K562 (cell line): ENCODE measurements at regions not wholly inside any gene's neighbourhood (a gene's known extent, or its start where the extent isn't known, plus 50 kb on each side); places are given as distances from the start of the nearest gene placed in this dataset.

Experiments
- ATAC-seq: fragments of 200-7000 bp; cut with Tn5 transposase; 3 replicates; pipeline ENCODE4 v1.9.1; 2020; ENCODE audit warnings: moderate library complexity
- BruUV-seq: library from RNA; stranded (reverse); fragments of 400-500 nt; replicated peaks from 2 replicates; lab custom pipeline; 2021; lab: Mats Ljungman, UMichigan
- CTCF ChIA-PET: fragments of 300-600 bp; formaldehyde crosslinking; extraction: SDS; loops from one replicate; lab custom pipeline; 2021; ENCODE audit warnings: low intra/inter-chr PET ratio; lab: Yijun Ruan, JAX
- POLR2A ChIA-PET: fragments of 300-600, 350-650 bp; sonication (Branson Sonifier 250); formaldehyde crosslinking; extraction: SDS; loops from one replicate; lab custom pipeline; 2021; ENCODE audit warnings: antibody characterized with exemption, inconsistent platforms; lab: Yijun Ruan, JAX
- DNase-seq, 4 experiments: peaks; one replicate each; pipeline versions ENCODE4 v3.0.0 to v3.0.0-alpha.2; 2011 to 2018; ENCODE audit warnings: low spot score in 3 of 4, mixed read lengths in 3 of 4; ENCODE audit errors: extremely low read depth in 1 of 4
- FAIRE-seq: peaks from 2 replicates; lab custom pipeline; 2011; peaks lifted over from hg19 to GRCh38; lab: Jason Lieb, UNC
- H2AFZ ChIP-seq: 2 replicates; pipeline ENCODE4 v1.6.0; 2011; ENCODE audit warnings: low read depth, low read length, control low read depth, inconsistent platforms
- H3K27ac ChIP-seq: fragments of 200-600 bp; 3 replicates; pipeline ENCODE4 v1.8.0; 2011; ENCODE audit warnings: low read depth, mild to moderate bottlenecking, control low read depth, inconsistent platforms, low read length, moderate library complexity, mixed read lengths; ENCODE audit errors: extremely low read depth
- H3K27me3 ChIP-seq, 2 experiments: fragments of 300-600 bp in 1 of 2; 2 replicates in 1 of 2; 3 replicates in 1 of 2; pipeline versions ENCODE4 v1.6.0 to v1.8.0; 2011; ENCODE audit warnings: inconsistent platforms in 2 of 2, low read length in 2 of 2, mild to moderate bottlenecking in 1 of 2, mixed read lengths in 1 of 2, moderate library complexity in 1 of 2; ENCODE audit not compliant: control insufficient read depth in 2 of 2, insufficient read depth in 2 of 2
- H3K36me3 ChIP-seq: fragments of 300-600 bp; 3 replicates; pipeline ENCODE4 v1.8.0; 2011; ENCODE audit warnings: mild to moderate bottlenecking, low read length, inconsistent platforms; ENCODE audit not compliant: control insufficient read depth, insufficient read depth
- H3K4me1 ChIP-seq, 2 experiments: fragments of 200-600 bp in 1 of 2; replicated peaks in 1 of 2; 2 replicates in 1 of 2; 3 replicates in 1 of 2; pipeline versions ENCODE4 v1.5.1 to v1.8.0; 2011; ENCODE audit warnings: inconsistent platforms in 2 of 2, low read length in 2 of 2, mild to moderate bottlenecking in 1 of 2, mixed read lengths in 1 of 2, moderate library complexity in 1 of 2; ENCODE audit not compliant: control insufficient read depth in 2 of 2, insufficient read depth in 2 of 2
- H3K4me2 ChIP-seq: 2 replicates; pipeline ENCODE4 v1.6.1; 2011; ENCODE audit warnings: low read length, control low read depth, inconsistent platforms, mixed read lengths; ENCODE audit not compliant: insufficient read depth
- H3K4me3 ChIP-seq: fragments of 200-600 bp; sonication (generic), shearing (Covaris generic); 2 replicates; pipeline ENCODE4 v1.5.1; 2016; ENCODE audit warnings: control low read depth, inconsistent platforms
- H3K79me2 ChIP-seq: fragments of 200-600 bp; 3 replicates; pipeline ENCODE4 v1.8.0; 2011; ENCODE audit warnings: low read length, inconsistent platforms; ENCODE audit not compliant: control insufficient read depth, insufficient read depth
- H3K9ac ChIP-seq, 2 experiments: 2 replicates each; pipeline versions ENCODE4 v1.6.0 to v1.6.1; 2011; ENCODE audit warnings: low read depth in 2 of 2, low read length in 2 of 2, control low read depth in 1 of 2, inconsistent platforms in 1 of 2, mild to moderate bottlenecking in 1 of 2, mixed read lengths in 1 of 2; ENCODE audit not compliant: insufficient read depth in 1 of 2
- H3K9me1 ChIP-seq: one replicate; pipeline ENCODE4 v1.6.0; 2011; ENCODE audit warnings: inconsistent platforms, mild to moderate bottlenecking, low read length, moderate library complexity; ENCODE audit not compliant: control insufficient read depth, insufficient read depth
- H3K9me3 ChIP-seq: replicated peaks from 2 replicates; pipeline ENCODE4 v1.5.1; 2011; ENCODE audit warnings: low read depth, low read length, inconsistent platforms; ENCODE audit not compliant: control insufficient read depth, insufficient read depth
- H4K20me1 ChIP-seq: replicated peaks from 2 replicates; pipeline ENCODE4 v1.6.1; 2011; ENCODE audit warnings: low read length, inconsistent platforms, mixed read lengths; ENCODE audit not compliant: control insufficient read depth, insufficient read depth
- C11orf30 ChIP-seq: fragments of 450-650 bp; IDR thresholded peaks from 2 replicates; pipeline ENCODE4 v1.6.1; 2016; ENCODE audit warnings: low read depth, mild to moderate bottlenecking
- POLR2A ChIP-seq: fragments of 450-650 bp; conservative IDR thresholded peaks from 2 replicates; pipeline ENCODE4 v1.6.1; 2016
- SNRNP70 ChIP-seq: fragments of 200-400 bp; formaldehyde crosslinking; optimal IDR thresholded peaks from 2 replicates; pipeline ENCODE3; 2017; ENCODE audit warnings: low read depth, low read length
- ZNF143 ChIP-seq: sonication (generic); formaldehyde crosslinking; IDR thresholded peaks from 2 replicates; pipeline ENCODE4 v1.9.0; 2022; ENCODE audit warnings: mild to moderate bottlenecking, missing genetic modification reagents
- ZNF407 ChIP-seq: fragments of 450-650 bp; IDR thresholded peaks from 2 replicates; pipeline ENCODE4 v1.6.1; 2016; ENCODE audit warnings: low read depth
- ZNF444 ChIP-seq: fragments of 250-450 bp; sonication (Bioruptor Pico); IDR thresholded peaks from 2 replicates; pipeline ENCODE4 v1.4.0; 2020; ENCODE audit warnings: mild to moderate bottlenecking, moderate library complexity
- WGBS: fragments of 100-300 bp; shearing (Covaris generic); methylation state at CpG from one replicate; pipeline ENCODE4 v1.1.6; 2016; ENCODE audit warnings: low coverage, mixed read lengths; ENCODE audit not compliant: insufficient coverage; ENCODE audit errors: missing lambda C conversion rate; 5-methylcytosine and 5-hydroxymethylcytosine counted together
- in situ Hi-C: fragments of 300-500 bp; cut with MboI; formaldehyde crosslinking; loops from 4 replicates; pipeline ENCODE4 v1.15.0; 2018; ENCODE audit warnings: inconsistent platforms, mixed read lengths
- intact Hi-C: fragments of 100-400 bp; cut with micrococcal nuclease; formaldehyde crosslinking; loops from 2 replicates; pipeline ENCODE4 v1.14.2; 2022
- TF ChIP-seq, protein P1 (sequence below): fragments of 250-450 bp; sonication (Bioruptor Pico); IDR thresholded peaks from 2 replicates; pipeline ENCODE4 v1.5.0; 2021; ENCODE audit warnings: mild to moderate bottlenecking, moderate library complexity

GRCh38 chr15:31925541-31925940, 104.8 kb upstream of the CHRNA7 start (continued):
- TF ChIP-seq ZNF407 = no peak

DNA sequence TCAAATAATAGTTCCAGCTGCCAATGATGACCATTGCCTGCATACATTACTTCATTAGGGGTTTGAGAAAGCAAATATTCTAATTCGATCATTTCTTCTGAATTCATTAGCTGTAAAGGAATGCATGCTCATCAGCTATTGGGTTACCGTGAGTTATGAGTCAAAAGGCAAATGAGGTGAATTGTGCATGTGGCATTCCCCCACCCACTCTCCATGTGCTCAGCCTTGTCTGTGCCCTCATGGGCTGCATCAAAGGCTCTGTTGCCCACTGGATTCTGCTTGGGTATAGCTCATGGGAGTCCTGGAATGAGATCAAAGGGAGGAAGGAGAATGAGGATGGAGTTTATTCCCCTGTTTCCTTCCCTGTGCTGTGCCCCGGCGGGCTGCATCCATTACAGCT, 99.3 kb upstream of the CHRNA7 start:
- in situ Hi-C loops = no loop called here
- H4K20me1 ChIP-seq = no peaks in the 10 kb centered on the region
- POLR2A ChIA-PET = no interaction called here
- intact Hi-C loops = no loop called here
- TF ChIP-seq ZNF444 = no peak
- TF ChIP-seq, protein P1, sequence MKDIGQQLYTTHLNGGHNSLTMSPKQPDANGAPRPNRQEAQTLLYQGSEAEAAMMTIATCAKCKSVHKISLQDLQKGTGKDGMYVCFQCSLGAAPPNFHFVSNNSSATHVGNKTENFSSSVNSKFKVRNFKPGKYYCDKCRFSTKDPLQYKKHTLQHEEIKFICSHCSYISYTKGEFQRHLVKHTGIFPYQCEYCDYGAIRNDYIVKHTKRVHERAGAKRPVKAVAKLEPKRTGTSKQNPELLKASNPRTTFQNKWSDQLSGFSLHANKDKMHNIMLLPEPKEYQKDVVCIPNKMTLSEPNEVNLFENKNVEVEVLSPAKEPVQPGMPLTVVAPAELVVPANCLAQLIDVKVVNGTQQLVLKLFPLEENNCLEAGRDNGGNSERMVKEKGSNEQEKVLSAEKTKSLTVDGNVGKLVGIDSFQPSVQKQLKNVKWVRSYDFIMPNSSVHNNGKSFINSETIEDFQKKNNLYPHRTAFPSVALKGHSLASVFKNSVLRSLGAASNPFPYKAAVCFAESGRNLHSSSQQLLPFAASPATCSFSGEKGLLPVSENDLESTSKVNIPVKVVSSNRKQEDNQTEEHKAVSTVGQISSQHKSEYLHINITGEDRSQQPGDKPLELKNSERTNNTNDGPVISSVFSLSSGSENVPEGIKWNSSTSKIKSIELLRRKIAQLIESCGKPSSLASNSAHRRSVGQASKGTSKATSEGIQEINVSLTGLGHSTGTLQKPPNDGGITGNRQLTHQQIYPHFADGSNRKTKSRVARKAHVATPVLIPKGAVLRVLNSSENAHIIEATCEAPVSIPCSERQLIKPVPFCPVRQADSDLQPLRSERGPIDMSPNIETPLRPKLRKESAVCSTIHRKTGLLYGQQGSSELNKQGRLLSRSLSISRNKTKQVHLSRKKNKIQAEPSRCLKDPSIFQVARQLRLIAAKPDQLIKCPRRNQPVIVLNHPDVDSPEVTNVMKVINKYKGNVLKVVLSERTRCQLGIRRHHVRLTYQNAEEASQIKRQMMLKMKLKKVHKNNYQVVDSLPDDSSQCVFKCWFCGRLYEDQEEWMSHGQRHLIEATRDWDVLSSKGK (CRISPR knock-in tag) = no peak
- TF ChIP-seq POLR2A = no peak
- no peak for TF ChIP-seq C11orf30
- no peak for TF ChIP-seq SNRNP70
- no peak for TF ChIP-seq ZNF143 (CRISPR knock-in tag)
- no peak overlapping the region for H2AFZ ChIP-seq
- no peaks in the 10 kb centered on the region for H3K9me1 ChIP-seq
- FAIRE-seq (no peak), ATAC-seq (no peak), DNase-seq (no peak)
- H3K27ac ChIP-seq = no peak overlapping the region
- H3K9me3 ChIP-seq = no peaks in the 10 kb centered on the region
- 0 out of 5 replicates have a peak, but pooled peaks cover 0 to 2% of the 10 kb centered on the region in 2 experiments for H3K27me3 ChIP-seq
- WGBS = 2% methylated on average over 4 of the region's 4 CpGs
- CTCF ChIA-PET = no interaction called here
- H3K4me2 ChIP-seq = no peak overlapping the region
- no peaks in the 10 kb centered on the region for H3K36me3 ChIP-seq
- H3K79me2 ChIP-seq = no peaks in the 10 kb centered on the region
- H3K9ac ChIP-seq = no peak overlapping the region
- H3K4me1 ChIP-seq = no peaks in the 10 kb centered on the region
- no peak overlapping the region for H3K4me3 ChIP-seq
- BruUV-seq = no TSS peak
